Omental fat pad (tissue), 3 donors: ENCODE measurements at regions not wholly inside any gene's neighbourhood (a gene's known extent, or its start where the extent isn't known, plus 50 kb on each side); places are given as distances from the start of the nearest gene placed in this dataset.

ENCODE experiments used
- ATAC-seq: fragments of 150-250 bp; one replicate; pipeline ENCODE4 v1.9.1; 2016; ENCODE audit warnings: mild to moderate bottlenecking, moderate library complexity; ENCODE audit not compliant: low FRiP score
- DNase-seq: peaks from one replicate; pipeline ENCODE4 v3.0.0-alpha.2; 2019; ENCODE audit warnings: low spot score
- CTCF ChIP-seq, 3 donors: fragments of 450-650 bp; IDR thresholded peaks; one replicate each; pipeline ENCODE4 v1.5.1; 2016 to 2017; ENCODE audit warnings: antibody characterized with exemption in 3 of 3, mild to moderate bottlenecking in 3 of 3, moderate library complexity in 2 of 3

- DNase-seq (no peak), ATAC-seq (no peak)
- TF ChIP-seq CTCF (IDR thresholded peaks at IDR 0.05): no peak
These were observed 178.2 kb downstream of the RASSF9 start for GRCh38 chr12:85657836-85658630.

GRCh38 chr12:85659754-85660530, 176.3 kb downstream of the RASSF9 start:
- TF ChIP-seq CTCF (IDR thresholded peaks at IDR 0.05): no peak
- DNase-seq: no peak
- no peak for ATAC-seq

- TF ChIP-seq CTCF (IDR thresholded peaks at IDR 0.05): no peak
These were observed 174.6 kb downstream of the RASSF9 start for GRCh38 chr12:85661461-85662206.

GRCh38 chr12:85662207-85662602, 174.0 kb downstream of the RASSF9 start:
- no peak for TF ChIP-seq CTCF (IDR thresholded peaks at IDR 0.05)
- DNase-seq (no peak), ATAC-seq (no peak)

More at GRCh38 chr12:85661461-85662206, 174.6 kb downstream of the RASSF9 start:
- DNase-seq (no peak), ATAC-seq (no peak)

- no peak for ATAC-seq
- no peak for DNase-seq
- no peak for TF ChIP-seq CTCF (IDR thresholded peaks at IDR 0.05)
These were observed 172.6 kb downstream of the RASSF9 start for GRCh38 chr12:85663631-85664030.

GRCh38 chr12:85664429-85664828, 171.8 kb downstream of the RASSF9 start:
- DNase-seq: no peak
- no peak for ATAC-seq
- TF ChIP-seq CTCF (IDR thresholded peaks at IDR 0.05): no peak
